GM18868 (cell line): ENCODE measurements at regions not wholly inside any gene's neighbourhood (a gene's known extent, or its start where the extent isn't known, plus 50 kb on each side); places are given as distances from the start of the nearest gene placed in this dataset.

ENCODE experiments used
- ATAC-seq: cut with Tn5 transposase; IDR thresholded peaks from one replicate; pipeline ENCODE4 v1.9.1; 2021; ENCODE audit warnings: mild to moderate bottlenecking, moderate library complexity; ENCODE audit not compliant: unreplicated experiment

DNA sequence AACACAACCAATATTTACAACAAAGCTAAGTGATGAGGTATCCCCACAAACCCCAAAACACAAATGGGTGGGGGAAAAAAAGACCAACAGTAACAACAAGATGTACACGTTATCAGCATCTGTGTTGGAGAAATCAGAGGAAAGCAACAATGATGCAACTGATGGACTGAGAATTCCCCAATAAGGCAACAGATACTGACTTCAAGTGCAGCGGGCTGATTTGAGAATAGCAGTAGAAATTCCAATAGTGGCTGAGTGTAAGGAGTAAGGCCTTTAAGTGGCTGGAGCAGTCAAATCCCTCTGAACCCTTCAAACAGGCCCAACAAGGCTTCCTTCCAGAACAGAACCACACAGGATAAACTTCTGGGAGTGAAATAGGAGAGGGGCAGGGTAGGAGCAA, 97.6 kb downstream of the TM2D1 start:
- ATAC-seq, result no peak

- ATAC-seq, result no peak
Observed at GRCh38 chr1:61626816-61627215, 98.1 kb downstream of the TM2D1 start.

DNA sequence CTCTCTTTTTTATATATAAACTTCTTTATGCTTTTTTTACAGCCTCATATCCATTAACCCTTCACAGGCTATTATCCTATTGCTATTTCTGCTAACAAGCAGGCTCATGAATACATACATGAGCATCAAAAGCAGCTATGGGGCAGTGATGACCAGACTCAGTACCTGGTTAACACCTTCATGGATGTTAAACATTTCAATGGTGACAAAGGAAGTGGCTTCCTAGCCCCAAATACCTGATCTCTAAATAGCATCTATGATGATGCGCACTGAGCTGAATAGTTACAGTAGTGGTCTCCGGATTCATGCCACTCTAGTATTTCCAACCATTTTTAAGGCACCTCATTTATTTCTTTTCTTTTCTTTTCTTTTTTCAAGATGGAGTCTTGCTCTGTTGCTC, 101.1 kb downstream of the TM2D1 start:
- ATAC-seq, result no peak

GRCh38 chr1:61620536-61620935, 104.4 kb downstream of the TM2D1 start:
- ATAC-seq, result no peak

- ATAC-seq, result no peak
Observed at GRCh38 chr1:61618755-61619154, 106.2 kb downstream of the TM2D1 start.

DNA sequence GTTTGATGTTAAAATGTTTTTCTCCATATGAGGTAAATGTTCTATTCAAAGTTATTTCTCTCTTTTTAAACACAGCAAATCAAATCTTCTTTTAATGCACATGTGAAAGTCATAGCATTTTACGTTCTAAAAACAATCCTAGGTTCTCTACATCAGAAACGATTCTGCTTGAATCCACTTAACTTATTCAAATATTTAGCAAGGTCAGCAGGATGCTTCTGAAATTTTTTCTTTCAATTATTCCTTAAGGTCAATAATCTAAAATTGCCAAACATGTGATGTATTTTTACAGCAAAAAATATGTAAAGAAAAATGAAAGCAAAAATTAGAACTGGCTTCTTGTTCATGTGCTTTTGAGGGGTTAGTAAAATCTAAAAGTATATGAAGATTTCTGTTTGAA, 106.7 kb downstream of the TM2D1 start:
- no peak for ATAC-seq

- no peak for ATAC-seq
Observed at GRCh38 chr1:61616830-61617229, 108.1 kb downstream of the TM2D1 start.

DNA sequence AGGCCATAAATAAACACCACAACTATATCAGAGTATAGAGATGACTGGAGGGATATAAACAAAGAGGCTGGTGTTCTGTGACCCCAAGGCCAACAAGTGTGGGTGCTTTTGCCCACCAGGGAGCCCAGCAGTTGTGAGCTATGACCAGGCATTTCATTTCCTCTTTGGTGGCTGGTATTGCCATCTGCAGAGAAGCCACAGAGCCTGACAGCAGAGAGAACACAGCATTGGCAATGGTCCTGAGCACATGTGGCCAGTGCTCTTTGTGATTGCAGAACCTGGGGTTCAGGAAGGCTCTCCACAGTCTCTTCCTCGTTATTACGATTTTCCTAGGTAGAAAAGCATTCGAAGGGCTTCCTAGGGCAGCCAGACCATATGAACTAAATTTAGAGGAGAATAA, 112.3 kb downstream of the TM2D1 start:
- ATAC-seq, result peak; percentile 70

DNA sequence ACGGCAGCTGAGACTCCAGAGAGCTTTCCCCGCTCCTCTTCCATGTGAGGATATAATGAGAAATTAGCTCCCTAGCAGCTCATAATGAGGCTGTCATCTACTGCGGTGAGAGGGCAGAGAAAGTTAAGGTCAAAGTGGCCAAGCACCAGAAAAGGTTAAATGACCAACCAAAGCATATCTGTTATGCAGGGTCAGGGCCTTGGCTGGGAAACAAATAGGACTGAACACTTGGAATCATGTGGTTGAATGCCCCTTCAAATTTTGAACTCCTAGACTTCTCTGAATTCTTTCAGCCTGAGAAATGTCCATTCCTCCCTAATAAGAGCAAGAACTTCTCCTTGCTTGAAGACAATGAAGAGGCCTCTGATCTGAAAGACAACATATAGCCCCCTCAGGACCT, 115.9 kb downstream of the TM2D1 start:
- ATAC-seq, result no peak

- ATAC-seq, result no peak
Observed at GRCh38 chr1:61607448-61607847, 117.5 kb downstream of the TM2D1 start.

DNA sequence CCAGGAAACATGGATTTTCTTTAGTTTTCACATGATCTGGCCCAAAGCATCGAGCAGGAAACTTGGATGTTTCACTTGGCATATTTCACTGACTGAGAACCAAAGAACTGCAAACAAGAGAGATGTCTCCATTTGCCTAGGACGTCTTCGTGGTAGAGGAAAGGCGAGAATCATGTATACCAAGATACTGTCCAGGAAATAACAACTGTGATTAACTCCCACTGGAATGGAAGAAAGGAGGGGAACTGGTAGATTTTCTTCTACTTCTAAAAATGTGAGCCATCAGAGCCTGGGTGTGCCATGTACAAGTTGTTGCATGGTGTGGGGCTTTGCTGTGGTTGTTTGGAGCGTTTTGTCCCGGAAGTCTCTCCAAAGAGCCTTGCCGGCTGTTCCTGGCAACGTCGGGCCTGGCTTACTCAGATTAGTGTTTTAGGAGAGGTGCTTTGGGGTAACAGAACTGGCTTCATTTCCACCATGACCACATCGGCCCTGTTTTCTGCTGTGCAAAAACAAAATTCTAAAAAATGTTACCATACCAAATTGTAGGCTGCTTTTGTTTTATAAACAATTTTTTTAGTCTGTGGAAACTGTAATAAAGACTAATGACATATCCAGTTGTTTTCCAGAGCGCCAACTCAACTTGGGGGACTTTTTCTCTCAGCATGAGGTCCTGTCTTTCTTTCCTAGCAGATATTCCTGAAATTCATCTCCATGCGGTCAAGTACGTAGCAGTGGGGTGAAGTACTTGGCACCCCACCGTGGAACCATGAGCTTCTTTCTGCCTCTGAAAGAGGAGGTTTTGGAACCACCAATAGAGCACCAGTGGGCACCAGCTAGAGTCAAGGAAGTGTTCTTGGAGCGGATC, 118.3 kb downstream of the TM2D1 start:
- no peak for ATAC-seq

- ATAC-seq, result no peak
Observed at GRCh38 chr1:61605607-61606321, 119.2 kb downstream of the TM2D1 start.

GRCh38 chr1:61604684-61605083, 120.3 kb downstream of the TM2D1 start:
- ATAC-seq, result no peak

GRCh38 chr1:61604261-61604660, 120.7 kb downstream of the TM2D1 start:
- no peak for ATAC-seq

GRCh38 chr1:61602663-61603062, 122.3 kb downstream of the TM2D1 start:
- no peak for ATAC-seq

- ATAC-seq, result no peak
Observed at GRCh38 chr1:61597601-61598000, 127.3 kb downstream of the TM2D1 start.

DNA sequence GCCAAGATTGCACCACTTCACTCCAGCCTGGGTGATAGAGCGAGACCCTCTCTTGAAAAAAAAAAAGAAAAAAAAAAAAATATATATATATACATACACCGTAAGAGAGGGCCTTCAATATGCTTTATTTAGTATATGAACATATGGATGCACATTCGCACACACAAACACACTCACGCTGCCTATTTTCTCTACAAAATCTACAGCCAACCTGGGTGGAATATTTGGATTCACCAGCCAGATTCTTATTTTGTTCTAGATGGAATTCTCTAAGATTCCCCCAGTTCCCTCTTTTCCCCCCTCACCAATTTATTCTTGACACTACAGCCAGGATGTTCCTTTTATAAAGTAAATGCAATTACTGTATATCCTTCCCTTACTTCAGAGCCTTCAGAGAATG, 131.6 kb downstream of the TM2D1 start:
- no peak for ATAC-seq

DNA sequence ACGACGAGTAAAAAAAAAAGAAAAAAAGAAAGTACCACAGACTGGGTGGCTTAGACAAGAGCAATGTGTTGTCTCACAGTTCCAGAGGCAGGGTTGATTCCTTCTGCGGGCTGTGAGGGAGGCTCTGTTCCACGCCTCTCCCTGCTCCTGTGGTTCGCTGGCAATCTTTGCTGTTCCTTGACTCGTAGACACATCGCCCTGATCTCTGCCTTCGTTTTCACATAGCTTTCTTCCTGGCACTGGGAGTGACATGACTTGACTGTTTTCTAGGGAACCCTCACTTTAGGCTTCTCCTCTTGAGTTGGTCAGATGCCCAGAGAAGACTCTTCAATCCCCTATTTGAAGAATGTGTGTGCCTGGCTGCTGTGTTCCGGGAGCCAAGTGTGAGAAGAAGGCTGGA, 133.6 kb downstream of the TM2D1 start:
- ATAC-seq, result no peak

DNA sequence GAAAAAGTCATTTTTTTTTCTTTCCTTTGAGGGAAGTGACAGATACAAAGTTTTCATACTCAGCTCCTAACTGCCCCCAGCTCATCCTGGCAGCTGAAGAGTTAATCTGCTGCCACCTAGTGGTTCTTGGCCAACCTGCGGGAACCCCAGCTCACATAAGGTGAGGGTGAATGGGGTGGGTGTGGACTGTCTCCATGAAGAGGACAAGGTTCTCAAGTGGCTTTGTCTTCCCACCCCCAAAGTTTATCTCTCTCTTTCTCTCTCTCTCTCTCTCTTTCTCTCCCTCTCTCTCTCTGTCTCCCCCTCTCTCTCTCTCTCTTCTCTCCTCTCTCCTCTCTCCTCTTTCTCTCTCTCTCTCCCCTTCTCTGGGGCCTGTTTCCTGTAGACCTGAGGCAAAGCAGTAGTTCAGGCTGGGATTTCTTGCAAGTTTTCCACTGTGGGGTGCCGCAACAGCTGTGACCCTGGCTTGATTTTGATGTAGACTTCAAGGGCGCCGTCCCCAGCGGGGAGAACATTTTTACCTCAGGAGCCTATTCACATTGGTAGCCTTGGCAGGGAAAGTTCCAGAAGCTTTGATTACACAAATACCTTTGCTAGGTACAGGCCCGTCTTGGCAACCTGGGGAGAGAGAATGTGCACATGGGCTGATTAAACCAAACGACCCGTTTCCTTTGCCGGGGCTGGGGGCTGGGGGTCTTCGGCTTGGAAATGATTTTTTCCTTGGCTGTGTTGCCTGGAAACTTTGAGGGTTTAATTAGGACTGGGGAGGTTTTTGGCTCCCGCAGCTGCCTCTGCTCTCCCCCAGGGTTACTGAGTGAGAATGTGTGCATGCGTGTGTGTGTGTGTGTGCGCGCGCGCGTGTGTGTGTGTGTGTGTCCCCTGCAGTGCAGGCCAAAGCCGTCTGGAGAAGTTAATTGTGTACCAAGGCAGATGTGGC, 135.9 kb downstream of the TM2D1 start:
- ATAC-seq, result peak; percentile 97

DNA sequence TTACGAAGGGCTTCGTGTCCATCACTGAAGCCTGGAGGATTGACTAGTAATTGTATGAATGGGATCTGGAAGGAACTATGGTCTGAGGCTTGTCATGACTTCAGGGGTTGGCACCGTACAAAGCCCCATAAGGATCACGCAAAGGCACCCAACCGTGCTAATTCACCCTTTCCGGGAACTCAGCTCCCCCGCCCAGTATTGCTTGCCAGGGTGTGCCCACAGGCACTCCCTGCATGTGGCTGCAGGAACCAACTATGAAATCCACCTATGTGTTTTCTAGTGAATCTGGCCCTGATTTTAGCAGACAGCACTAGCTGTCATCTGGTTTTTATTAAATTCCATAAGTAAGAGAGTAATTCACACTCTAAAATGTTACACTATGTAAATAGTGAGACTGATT, 139.2 kb downstream of the TM2D1 start:
- ATAC-seq, result no peak

DNA sequence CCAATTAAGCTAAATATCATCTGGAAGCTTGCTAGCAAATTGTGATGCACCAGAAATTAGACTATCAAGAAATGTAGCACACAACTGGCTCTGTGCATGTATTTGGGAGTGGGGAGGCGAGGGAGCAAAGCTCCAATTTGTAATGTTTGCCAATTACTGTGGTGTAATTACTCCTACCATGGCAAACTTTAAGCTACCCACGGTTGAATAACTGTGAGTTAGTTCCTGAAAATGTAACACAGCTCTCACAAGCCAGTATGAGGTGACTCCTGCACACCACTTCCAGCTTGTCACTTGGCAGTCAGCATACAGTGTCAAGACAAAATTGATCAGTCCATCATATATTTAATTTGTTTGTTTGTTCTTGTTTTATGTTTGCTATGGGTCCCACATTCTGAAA, 141.2 kb downstream of the TM2D1 start:
- no peak for ATAC-seq
